ENCODE measurements at regions not wholly inside any gene's neighbourhood (a gene's known extent, or its start where the extent isn't known, plus 50 kb on each side); places are given as distances from the start of the nearest gene placed in this dataset.

GRCh38 chr13:74021505-74021904, 112.7 kb downstream of the KLF12 start:
- no peak for TF ChIP-seq POLR2A (IDR thresholded peaks at IDR 0.05)
- no peak for TF ChIP-seq CTCF (IDR thresholded peaks at IDR 0.05)
